Colonic mucosa (tissue), 4 donors: ENCODE measurements at regions not wholly inside any gene's neighbourhood (a gene's known extent, or its start where the extent isn't known, plus 50 kb on each side); places are given as distances from the start of the nearest gene placed in this dataset.
"Not testable (repeated sequence)": the region's sequence is repeated elsewhere in the genome, so short reads cannot be mapped to it uniquely, and the experiment has no call there.

ENCODE experiments used
- DNase-seq: peaks from one replicate; pipeline ENCODE4 v3.0.0-alpha.2; 2020
- H3K27ac ChIP-seq: fragments of 200-600 bp; one replicate; pipeline ENCODE4 v1.8.0; 2021
- H3K27me3 ChIP-seq: fragments of 200-600 bp; one replicate; pipeline ENCODE4 v1.8.0; 2021
- H3K36me3 ChIP-seq: fragments of 200-600 bp; one replicate; pipeline ENCODE4 v1.8.0; 2021
- H3K4me1 ChIP-seq: fragments of 200-600 bp; one replicate; pipeline ENCODE4 v1.8.0; 2021; ENCODE audit warnings: mild to moderate bottlenecking
- H3K4me3 ChIP-seq: fragments of 200-600 bp; one replicate; pipeline ENCODE4 v1.8.0; 2021
- H3K9ac ChIP-seq, 2 donors: one replicate each; pipeline ENCODE4 v1.7.0; 2013; ENCODE audit warnings: control low read depth in 2 of 2, low read depth in 2 of 2, low read length in 2 of 2
- H3K9me3 ChIP-seq: fragments of 200-600 bp; one replicate; pipeline ENCODE4 v1.8.0; 2021
- intact Hi-C: fragments of 100-400 bp; cut with DNase I; formaldehyde crosslinking; loops from one replicate; pipeline ENCODE4 v1.14.1; 2022
- TF ChIP-seq, protein P1 (sequence below): fragments of 200-600 bp; IDR thresholded peaks from one replicate; pipeline ENCODE4 v1.8.0; 2022; ENCODE audit warnings: antibody characterized with exemption, mild to moderate bottlenecking
- donor health status: healthy.
- donor health status: DM: no; HTN: no; CAD: no.
- donor health status: DM: no; HTN: no; CAD: no.

- TF ChIP-seq, protein P1, sequence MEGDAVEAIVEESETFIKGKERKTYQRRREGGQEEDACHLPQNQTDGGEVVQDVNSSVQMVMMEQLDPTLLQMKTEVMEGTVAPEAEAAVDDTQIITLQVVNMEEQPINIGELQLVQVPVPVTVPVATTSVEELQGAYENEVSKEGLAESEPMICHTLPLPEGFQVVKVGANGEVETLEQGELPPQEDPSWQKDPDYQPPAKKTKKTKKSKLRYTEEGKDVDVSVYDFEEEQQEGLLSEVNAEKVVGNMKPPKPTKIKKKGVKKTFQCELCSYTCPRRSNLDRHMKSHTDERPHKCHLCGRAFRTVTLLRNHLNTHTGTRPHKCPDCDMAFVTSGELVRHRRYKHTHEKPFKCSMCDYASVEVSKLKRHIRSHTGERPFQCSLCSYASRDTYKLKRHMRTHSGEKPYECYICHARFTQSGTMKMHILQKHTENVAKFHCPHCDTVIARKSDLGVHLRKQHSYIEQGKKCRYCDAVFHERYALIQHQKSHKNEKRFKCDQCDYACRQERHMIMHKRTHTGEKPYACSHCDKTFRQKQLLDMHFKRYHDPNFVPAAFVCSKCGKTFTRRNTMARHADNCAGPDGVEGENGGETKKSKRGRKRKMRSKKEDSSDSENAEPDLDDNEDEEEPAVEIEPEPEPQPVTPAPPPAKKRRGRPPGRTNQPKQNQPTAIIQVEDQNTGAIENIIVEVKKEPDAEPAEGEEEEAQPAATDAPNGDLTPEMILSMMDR = no peak
Measured at GRCh38 chr18:49726675-49726963, 86.7 kb downstream of the ACAA2 start.

DNA sequence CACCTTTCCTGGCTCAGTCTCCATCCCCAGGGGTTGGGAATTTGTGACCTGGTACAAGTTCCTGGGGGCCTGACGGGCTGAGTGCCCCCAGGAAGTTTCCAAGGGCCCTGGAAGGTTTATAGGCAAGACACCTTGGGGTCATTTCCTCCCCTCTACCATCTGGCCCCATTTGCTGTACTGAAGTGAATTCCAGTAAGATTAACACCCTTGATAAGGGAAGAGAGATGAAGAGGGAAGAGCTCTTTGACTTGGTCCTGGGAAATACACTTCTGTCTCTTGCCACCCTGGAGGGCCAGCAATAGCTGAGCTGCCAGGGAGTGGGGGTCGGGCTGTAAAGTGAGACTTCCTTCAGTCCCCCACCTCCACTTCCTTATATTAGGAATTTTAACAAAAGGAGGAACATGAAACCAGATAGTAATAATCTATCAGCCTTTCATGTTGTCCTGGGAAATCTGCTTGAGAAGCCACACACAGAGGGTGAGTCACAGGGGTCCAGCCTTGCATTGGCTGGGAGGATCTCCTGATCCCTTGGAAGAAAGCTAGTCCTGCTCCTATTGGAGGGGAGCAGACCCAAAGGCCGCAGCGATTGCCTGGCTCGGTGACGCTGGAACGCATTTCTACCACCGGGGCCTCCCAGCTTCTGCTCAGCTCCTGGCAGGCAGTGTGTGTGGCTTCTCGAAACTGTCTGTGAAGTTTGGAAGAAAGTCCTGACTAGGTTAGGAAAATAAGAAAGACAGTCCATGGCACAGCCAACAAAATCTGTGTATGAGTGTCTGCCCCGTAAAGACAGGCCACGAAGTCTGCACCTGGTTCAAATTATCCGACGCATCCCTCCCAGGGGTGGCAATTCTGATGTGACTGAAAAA, 87.3 kb downstream of the ACAA2 start:
- H3K4me3 ChIP-seq = no peak overlapping the region
- H3K27me3 ChIP-seq = no peaks in the 10 kb centered on the region
- peaks cover 18% of the 10 kb centered on the region for H3K4me1 ChIP-seq
- no peak overlapping the region for H3K27ac ChIP-seq
- no peaks in the 10 kb centered on the region for H3K36me3 ChIP-seq
- no peak for DNase-seq
- H3K9ac ChIP-seq = no peak overlapping the region
- H3K9me3 ChIP-seq = no peaks in the 10 kb centered on the region
- TF ChIP-seq, protein P1 = no peak
- intact Hi-C loops = no loop called here

More at GRCh38 chr18:49726675-49726963, 86.7 kb downstream of the ACAA2 start:
- intact Hi-C loops = no loop called here
- no peak overlapping the region for H3K4me3 ChIP-seq
- H3K9ac ChIP-seq = no peak overlapping the region
- DNase-seq = no peak
- H3K4me1 ChIP-seq = peaks cover 19% of the 10 kb centered on the region
- H3K9me3 ChIP-seq = no peaks in the 10 kb centered on the region
- no peak overlapping the region for H3K27ac ChIP-seq
- H3K27me3 ChIP-seq = no peaks in the 10 kb centered on the region
- no peaks in the 10 kb centered on the region for H3K36me3 ChIP-seq

- Histone ChIP-seq H3K27ac (peak overlapping the region; percentile 74), H3K9ac (peak overlapping the region in 1 of 2 donors; percentile 29), H3K9me3 (no peaks in the 10 kb centered on the region), H3K36me3 (no peaks in the 10 kb centered on the region), H3K4me3 (no peak overlapping the region), H3K27me3 (no peaks in the 10 kb centered on the region), H3K4me1 (peaks cover 12% of the 10 kb centered on the region)
- peak; percentile 64 for DNase-seq
- intact Hi-C loops = no loop called here
- TF ChIP-seq, protein P1 = no peak
Measured at GRCh38 chr18:49723648-49724180, 89.6 kb downstream of the ACAA2 start.

DNA sequence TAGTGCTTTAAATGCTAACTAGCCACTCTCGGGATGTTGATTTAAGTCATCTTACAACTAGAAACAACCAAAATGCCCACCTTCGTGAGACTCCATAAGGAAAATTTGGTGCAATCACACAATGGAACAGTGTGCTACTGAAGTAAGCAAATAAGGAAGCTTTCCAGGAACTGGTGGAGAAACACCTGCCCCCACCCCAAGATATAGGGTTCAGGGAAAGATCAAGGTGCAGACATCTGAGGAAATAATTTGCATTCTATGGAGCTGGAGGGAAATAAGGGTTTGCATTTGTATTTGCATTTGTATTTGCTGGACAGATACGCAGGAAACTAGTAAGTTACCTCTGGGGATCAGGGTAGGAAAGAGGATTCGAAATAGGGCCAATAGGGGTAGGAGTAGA, 90.9 kb downstream of the ACAA2 start:
- TF ChIP-seq, protein P1 = no peak
- H3K36me3 ChIP-seq = no peaks in the 10 kb centered on the region
- peak overlapping the region; percentile 74 for H3K27ac ChIP-seq
- H3K9ac ChIP-seq = no peak overlapping the region
- H3K4me3 ChIP-seq = no peak overlapping the region
- H3K27me3 ChIP-seq = no peaks in the 10 kb centered on the region
- H3K9me3 ChIP-seq = no peaks in the 10 kb centered on the region
- DNase-seq = peak; percentile 74
- intact Hi-C loops = no loop called here
- peaks cover 12% of the 10 kb centered on the region for H3K4me1 ChIP-seq

- H3K27ac ChIP-seq = peak overlapping the region; percentile 74
Measured at GRCh38 chr18:49721981-49722380, 91.4 kb downstream of the ACAA2 start.

DNA sequence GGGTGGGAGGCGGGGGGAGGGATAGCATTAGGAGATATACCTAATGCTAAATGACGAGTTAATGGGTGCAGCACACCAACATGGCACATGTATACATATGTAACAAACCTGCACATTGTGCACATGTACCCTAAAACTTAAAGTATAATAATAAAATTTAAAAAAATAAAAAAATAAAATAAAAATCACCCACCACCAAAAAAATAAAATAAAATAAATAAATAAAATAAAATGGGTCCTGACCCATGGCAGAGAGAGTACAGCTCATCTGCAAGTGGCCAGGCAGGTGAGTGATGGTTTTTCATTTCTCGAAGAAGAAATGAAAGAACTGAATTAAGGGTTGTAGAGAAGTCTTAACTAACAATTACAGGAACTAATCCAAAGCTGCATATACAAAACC, 92.4 kb downstream of the ACAA2 start:
- DNase-seq, H3K27ac ChIP-seq, H3K4me3 ChIP-seq, H3K9ac ChIP-seq, H3K36me3 ChIP-seq, H3K27me3 ChIP-seq, H3K9me3 ChIP-seq, intact Hi-C loops: not testable (repeated sequence)
- H3K4me1 ChIP-seq = peaks cover 16% of the 10 kb centered on the region

More at GRCh38 chr18:49721981-49722380, 91.4 kb downstream of the ACAA2 start:
- Histone ChIP-seq H3K9me3 (no peaks in the 10 kb centered on the region), H3K27me3 (no peaks in the 10 kb centered on the region), H3K4me1 (peaks cover 12% of the 10 kb centered on the region), H3K4me3 (no peak overlapping the region), H3K36me3 (no peaks in the 10 kb centered on the region), H3K9ac (no peak overlapping the region)
- intact Hi-C loops = no loop called here
- DNase-seq = no peak
- TF ChIP-seq, protein P1 = no peak
